CD14-positive monocyte (primary cell): ENCODE measurements at regions not wholly inside any gene's neighbourhood (a gene's known extent, or its start where the extent isn't known, plus 50 kb on each side); places are given as distances from the start of the nearest gene placed in this dataset.

Source experiments
- DNase-seq, 3 donors: peaks; one replicate each; pipeline ENCODE4 v3.0.0-alpha.2; 2011 to 2022
- H2AFZ ChIP-seq: 2 replicates; pipeline ENCODE4 v1.6.0; 2012; ENCODE audit warnings: mild to moderate bottlenecking, low read depth, low read length, inconsistent platforms; ENCODE audit not compliant: insufficient read depth, poor library complexity, severe bottlenecking
- H3K27ac ChIP-seq, 2 donors: 1 replicate in 1 of 2; 2 replicates in 1 of 2; pipeline ENCODE4 v1.5.1; 2012 to 2013; ENCODE audit warnings: low read length in 2 of 2, control low read depth in 1 of 2, inconsistent platforms in 1 of 2, low read depth in 1 of 2, mild to moderate bottlenecking in 1 of 2
- H3K27me3 ChIP-seq, 2 donors: one replicate each; pipeline versions ENCODE4 v1.6.0 to v1.6.1; 2011 to 2013; ENCODE audit warnings: low read length in 2 of 2; ENCODE audit not compliant: control insufficient read depth in 2 of 2, insufficient read depth in 2 of 2
- H3K36me3 ChIP-seq, 2 donors: replicated peaks in 1 of 2; 1 replicate in 1 of 2; 2 replicates in 1 of 2; pipeline versions ENCODE4 v1.5.1 to v1.6.1; 2012 to 2013; ENCODE audit warnings: low read length in 2 of 2, control low read depth in 1 of 2, inconsistent platforms in 1 of 2, mild to moderate bottlenecking in 1 of 2; ENCODE audit not compliant: insufficient read depth in 2 of 2, control insufficient read depth in 1 of 2
- H3K4me1 ChIP-seq, 2 donors: 1 replicate in 1 of 2; 2 replicates in 1 of 2; pipeline versions ENCODE4 v1.5.1 to v1.6.1; 2012 to 2013; ENCODE audit warnings: low read length in 2 of 2, control low read depth in 1 of 2, inconsistent platforms in 1 of 2, mild to moderate bottlenecking in 1 of 2, moderate library complexity in 1 of 2; ENCODE audit not compliant: insufficient read depth in 2 of 2, control insufficient read depth in 1 of 2
- H3K4me2 ChIP-seq: replicated peaks from 2 replicates; pipeline ENCODE3; 2012; ENCODE audit warnings: low read length, moderate library complexity, mild to moderate bottlenecking; ENCODE audit not compliant: poor library complexity, severe bottlenecking; ENCODE audit errors: extremely low read depth
- H3K4me3 ChIP-seq, 3 experiments: fragments of 200-600 bp in 1 of 3; sonication (generic) in 1 of 3; replicated peaks in 1 of 3; 1 replicate in 2 of 3; 2 replicates in 1 of 3; pipeline ENCODE4 v1.5.1; 2011 to 2013; ENCODE audit warnings: low read length in 3 of 3, mild to moderate bottlenecking in 3 of 3, control low read depth in 2 of 3, low read depth in 2 of 3, inconsistent platforms in 1 of 3, moderate library complexity in 1 of 3
- H3K79me2 ChIP-seq: 2 replicates; pipeline ENCODE4 v1.6.0; 2012; ENCODE audit warnings: mild to moderate bottlenecking, control low read depth, inconsistent platforms, low read length, moderate library complexity; ENCODE audit not compliant: insufficient read depth
- H3K9ac ChIP-seq: 2 replicates; pipeline ENCODE4 v1.6.0; 2017; ENCODE audit warnings: low read length, mild to moderate bottlenecking; ENCODE audit not compliant: insufficient read depth, poor library complexity, severe bottlenecking
- H3K9me3 ChIP-seq, 2 donors: replicated peaks in 1 of 2; 1 replicate in 1 of 2; 2 replicates in 1 of 2; pipeline versions ENCODE4 v1.5.1 to v1.6.1; 2012 to 2013; ENCODE audit warnings: low read length in 2 of 2, control low read depth in 1 of 2; ENCODE audit not compliant: control insufficient read depth in 1 of 2, insufficient read depth in 1 of 2
- H4K20me1 ChIP-seq: 2 replicates; pipeline ENCODE4 v1.6.0; 2012; ENCODE audit warnings: mild to moderate bottlenecking, low read length, control low read depth, moderate library complexity; ENCODE audit not compliant: insufficient read depth
- H3K27ac Mint-ChIP-seq, 7 donors: one replicate each; pipeline ENCODE4 v1.8.0; 2020; ENCODE audit warnings: mild to moderate bottlenecking in 7 of 7, mixed read lengths in 7 of 7, moderate library complexity in 6 of 7, inconsistent platforms in 2 of 7
- H3K27me3 Mint-ChIP-seq, 3 donors: one replicate each; pipeline ENCODE4 v1.8.0; 2021 to 2022; ENCODE audit warnings: low read depth in 3 of 3, mild to moderate bottlenecking in 3 of 3, mixed read lengths in 3 of 3, moderate library complexity in 3 of 3, inconsistent platforms in 1 of 3
- H3K36me3 Mint-ChIP-seq, 2 donors: one replicate each; pipeline ENCODE4 v1.8.0; 2020; ENCODE audit warnings: mixed read lengths in 2 of 2, inconsistent platforms in 1 of 2, mild to moderate bottlenecking in 1 of 2
- H3K4me1 Mint-ChIP-seq: one replicate; pipeline ENCODE4 v1.8.0; 2020; ENCODE audit warnings: mild to moderate bottlenecking, mixed read lengths
- H3K4me3 Mint-ChIP-seq, 2 donors: one replicate each; pipeline ENCODE4 v1.8.0; 2020; ENCODE audit warnings: mild to moderate bottlenecking in 2 of 2, mixed read lengths in 2 of 2, moderate library complexity in 1 of 2
- H3K9me3 Mint-ChIP-seq, 7 donors: one replicate each; pipeline ENCODE4 v1.8.0; 2020 to 2022; ENCODE audit warnings: mixed read lengths in 7 of 7, mild to moderate bottlenecking in 6 of 7, moderate library complexity in 6 of 7, inconsistent platforms in 2 of 7
- CTCF ChIP-seq: fragments of 200-600 bp; IDR thresholded peaks from one replicate; pipeline ENCODE4 v1.8.0; 2022; ENCODE audit warnings: antibody characterized with exemption, mild to moderate bottlenecking
- WGBS: methylation state at CpG from one replicate; pipeline ENCODE4 v1.1.5; 2013; ENCODE audit warnings: missing lambda C conversion rate; ENCODE audit not compliant: insufficient coverage; 5-methylcytosine and 5-hydroxymethylcytosine counted together
- intact Hi-C, 2 donors: fragments of 100-400 bp; cut with micrococcal nuclease; formaldehyde crosslinking; loops; one replicate each; pipeline versions ENCODE4 v1.15.0 to v1.15.1; 2023

- WGBS, result 100% methylated on average over 1 of the region's 5 CpGs
- intact Hi-C loops, result no loop called here
Observed at GRCh38 chr5:52603778-52604554, 183.8 kb upstream of the ITGA1 start.

More at GRCh38 chr5:52603778-52604554, 183.8 kb upstream of the ITGA1 start:
- no peaks in the 10 kb centered on the region for H3K36me3 Mint-ChIP-seq
- H3K27me3 ChIP-seq, result no peaks in the 10 kb centered on the region
- H3K9me3 Mint-ChIP-seq, result peaks cover 0 to 1% (median 0%) of the 10 kb centered on the region in 7 donors
- no peak overlapping the region for H3K4me3 ChIP-seq
- no peak overlapping the region for H3K9ac ChIP-seq
- H3K27ac ChIP-seq, result no peak overlapping the region
- H3K27me3 Mint-ChIP-seq, result peaks cover 0 to 2% (median 0%) of the 10 kb centered on the region in 3 donors
- no peaks in the 10 kb centered on the region for H3K4me1 ChIP-seq
- no peak overlapping the region for H2AFZ ChIP-seq
- no peak for DNase-seq
- no peak for TF ChIP-seq CTCF
- no peaks in the 10 kb centered on the region for H3K79me2 ChIP-seq
- no peaks in the 10 kb centered on the region for H3K9me3 ChIP-seq
- H3K4me1 Mint-ChIP-seq, result no peaks in the 10 kb centered on the region
- no peaks in the 10 kb centered on the region for H3K36me3 ChIP-seq
- H3K27ac Mint-ChIP-seq, result no peak overlapping the region
- H4K20me1 ChIP-seq, result no peaks in the 10 kb centered on the region
- H3K4me2 ChIP-seq, result no peak overlapping the region
- H3K4me3 Mint-ChIP-seq, result no peak overlapping the region
